ENCODE measurements at regions not wholly inside any gene's neighbourhood (a gene's known extent, or its start where the extent isn't known, plus 50 kb on each side); places are given as distances from the start of the nearest gene placed in this dataset.

DNA sequence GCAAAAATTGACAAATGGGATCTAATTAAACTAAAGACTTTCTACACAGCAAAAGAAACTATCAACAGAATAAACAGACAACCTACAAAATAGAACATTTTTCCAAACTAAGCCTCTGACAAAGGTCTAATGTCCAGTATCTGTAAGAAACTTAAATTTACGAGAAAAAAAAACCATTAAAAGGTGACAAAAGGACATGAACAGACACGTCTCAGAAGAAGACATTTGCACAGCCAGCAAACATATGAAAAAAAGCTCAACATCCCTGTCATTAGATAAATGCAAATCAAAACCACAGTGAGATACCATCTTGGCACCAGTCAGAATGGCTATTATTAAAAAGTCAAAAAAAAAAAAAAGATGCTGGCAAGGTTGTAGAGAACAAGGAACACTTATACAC, 70.6 kb upstream of the GRIK2 start:
- Histone ChIP-seq H3K79me2 (ENCODE audit: insufficient read depth, low read length) (no peaks in the 10 kb centered on the region), H3K36me3 (ENCODE audit: insufficient read depth, low read length) (no peaks in the 10 kb centered on the region), H3K9me3 (ENCODE audit: low read depth, low read length) (peaks cover 3% of the 10 kb centered on the region), H3K27me3 (ENCODE audit: insufficient read depth, low read length) (no peaks in the 10 kb centered on the region), H3K4me2 (ENCODE audit: insufficient read depth, low read length) (no peak overlapping the region), H3K27ac (ENCODE audit: low read depth, low read length) (no peak overlapping the region), H2AFZ (ENCODE audit: low read length) (no peak overlapping the region), H3K4me1 (ENCODE audit: insufficient read depth, low read length) (no peaks in the 10 kb centered on the region), H3K4me3 (ENCODE audit: insufficient read depth, low read length) (no peak overlapping the region), H4K20me1 (ENCODE audit: insufficient read depth, low read length) (no peaks in the 10 kb centered on the region)
- TF ChIP-seq, protein P1, sequence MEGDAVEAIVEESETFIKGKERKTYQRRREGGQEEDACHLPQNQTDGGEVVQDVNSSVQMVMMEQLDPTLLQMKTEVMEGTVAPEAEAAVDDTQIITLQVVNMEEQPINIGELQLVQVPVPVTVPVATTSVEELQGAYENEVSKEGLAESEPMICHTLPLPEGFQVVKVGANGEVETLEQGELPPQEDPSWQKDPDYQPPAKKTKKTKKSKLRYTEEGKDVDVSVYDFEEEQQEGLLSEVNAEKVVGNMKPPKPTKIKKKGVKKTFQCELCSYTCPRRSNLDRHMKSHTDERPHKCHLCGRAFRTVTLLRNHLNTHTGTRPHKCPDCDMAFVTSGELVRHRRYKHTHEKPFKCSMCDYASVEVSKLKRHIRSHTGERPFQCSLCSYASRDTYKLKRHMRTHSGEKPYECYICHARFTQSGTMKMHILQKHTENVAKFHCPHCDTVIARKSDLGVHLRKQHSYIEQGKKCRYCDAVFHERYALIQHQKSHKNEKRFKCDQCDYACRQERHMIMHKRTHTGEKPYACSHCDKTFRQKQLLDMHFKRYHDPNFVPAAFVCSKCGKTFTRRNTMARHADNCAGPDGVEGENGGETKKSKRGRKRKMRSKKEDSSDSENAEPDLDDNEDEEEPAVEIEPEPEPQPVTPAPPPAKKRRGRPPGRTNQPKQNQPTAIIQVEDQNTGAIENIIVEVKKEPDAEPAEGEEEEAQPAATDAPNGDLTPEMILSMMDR (IDR thresholded peaks at IDR 0.05; ENCODE audit: extremely low read depth, low read depth, low read length): no peak
- no peak for DNase-seq (ENCODE audit: insufficient read length, low spot score, missing footprints)

DNA sequence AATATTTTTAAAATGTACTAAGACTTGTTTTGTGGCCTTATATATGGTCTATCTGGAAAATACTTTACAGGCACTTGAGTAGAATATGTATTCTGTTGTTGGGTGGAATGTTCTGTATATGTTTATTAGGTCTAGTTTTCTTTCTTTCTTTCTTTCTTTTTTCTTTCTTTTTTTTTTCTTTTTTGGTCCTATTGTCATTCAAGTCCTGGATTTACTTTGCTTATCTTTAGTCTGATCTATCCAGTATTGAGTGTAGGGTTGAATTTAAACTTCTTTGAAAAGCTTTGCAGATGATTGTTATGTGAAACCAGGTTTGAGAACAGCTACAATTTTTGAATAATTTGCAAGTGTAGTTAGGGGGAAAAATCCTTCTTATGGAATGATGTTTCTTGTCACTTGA, 67.1 kb upstream of the GRIK2 start:
- TF ChIP-seq, protein P1 (IDR thresholded peaks at IDR 0.05; ENCODE audit: extremely low read depth, low read depth, low read length): no peak
- H2AFZ ChIP-seq (ENCODE audit: low read length): no peak overlapping the region
- no peak for DNase-seq (ENCODE audit: insufficient read length, low spot score, missing footprints)
- no peak overlapping the region for H3K4me2 ChIP-seq (ENCODE audit: insufficient read depth, low read length)
- no peaks in the 10 kb centered on the region for H3K4me1 ChIP-seq (ENCODE audit: insufficient read depth, low read length)
- H3K36me3 ChIP-seq (ENCODE audit: insufficient read depth, low read length): no peaks in the 10 kb centered on the region
- H4K20me1 ChIP-seq (ENCODE audit: insufficient read depth, low read length): no peaks in the 10 kb centered on the region
- H3K4me3 ChIP-seq (ENCODE audit: insufficient read depth, low read length): no peak overlapping the region
- no peaks in the 10 kb centered on the region for H3K27me3 ChIP-seq (ENCODE audit: insufficient read depth, low read length)
- H3K9me3 ChIP-seq (ENCODE audit: low read depth, low read length): no peaks in the 10 kb centered on the region
- H3K27ac ChIP-seq (ENCODE audit: low read depth, low read length): no peak overlapping the region
- H3K79me2 ChIP-seq (ENCODE audit: insufficient read depth, low read length): no peaks in the 10 kb centered on the region

DNA sequence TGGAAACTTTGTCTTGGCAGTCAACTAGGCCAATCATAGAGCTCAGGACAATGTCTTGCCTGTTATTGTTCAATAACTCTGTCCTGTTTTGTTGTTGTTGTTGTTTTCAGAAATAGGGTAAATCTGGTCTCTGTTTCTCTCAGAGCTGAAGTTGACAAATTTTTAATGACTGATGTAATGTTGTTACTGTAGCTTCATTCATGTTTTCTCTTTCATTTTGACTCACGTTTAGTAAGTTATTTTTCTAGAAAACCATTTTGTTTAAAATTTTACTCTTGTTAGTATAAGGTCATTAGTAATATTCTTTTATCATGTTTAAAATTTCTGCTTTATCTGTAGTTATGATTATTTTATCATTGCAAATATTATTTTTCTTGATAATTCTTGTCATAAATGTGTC, 51.6 kb upstream of the GRIK2 start:
- no peak for DNase-seq (ENCODE audit: insufficient read length, low spot score, missing footprints)
- TF ChIP-seq, protein P1 (IDR thresholded peaks at IDR 0.05; ENCODE audit: extremely low read depth, low read depth, low read length): no peak
- no peaks in the 10 kb centered on the region for H4K20me1 ChIP-seq (ENCODE audit: insufficient read depth, low read length)

More for the DNA sequence above, 51.6 kb upstream of the GRIK2 start:
- H3K9me3 ChIP-seq (ENCODE audit: low read depth, low read length): no peaks in the 10 kb centered on the region
- no peak overlapping the region for H3K27ac ChIP-seq (ENCODE audit: low read depth, low read length)
- H3K4me1 ChIP-seq (ENCODE audit: insufficient read depth, low read length): no peaks in the 10 kb centered on the region
- H3K4me3 ChIP-seq (ENCODE audit: insufficient read depth, low read length): no peak overlapping the region
- no peaks in the 10 kb centered on the region for H3K27me3 ChIP-seq (ENCODE audit: insufficient read depth, low read length)
- H3K36me3 ChIP-seq (ENCODE audit: insufficient read depth, low read length): no peaks in the 10 kb centered on the region
- H2AFZ ChIP-seq (ENCODE audit: low read length): no peak overlapping the region
- no peak overlapping the region for H3K4me2 ChIP-seq (ENCODE audit: insufficient read depth, low read length)
- no peaks in the 10 kb centered on the region for H3K79me2 ChIP-seq (ENCODE audit: insufficient read depth, low read length)
